Neutrophil (primary cell): ENCODE measurements at regions not wholly inside any gene's neighbourhood (a gene's known extent, or its start where the extent isn't known, plus 50 kb on each side); places are given as distances from the start of the nearest gene placed in this dataset.

Experiments
- H3K27ac ChIP-seq: fragments of 200-600 bp; sonication (generic); 2 replicates; pipeline ENCODE4 v1.5.1; 2016; ENCODE audit warnings: mild to moderate bottlenecking, moderate library complexity
- H3K27me3 ChIP-seq: fragments of 200-600 bp; sonication (generic); 2 replicates; pipeline ENCODE4 v1.6.0; 2016; ENCODE audit warnings: mild to moderate bottlenecking
- H3K36me3 ChIP-seq: fragments of 200-600 bp; sonication (generic); 2 replicates; pipeline ENCODE4 v1.5.1; 2017
- H3K4me1 ChIP-seq, 2 experiments: fragments of 200-600 bp in 1 of 2; sonication (generic) in 1 of 2; 1 replicate in 1 of 2; 2 replicates in 1 of 2; pipeline versions ENCODE4 v1.5.1 to v1.6.1; 2013 to 2016; ENCODE audit warnings: low read depth in 1 of 2, low read length in 1 of 2, mild to moderate bottlenecking in 1 of 2, moderate library complexity in 1 of 2; ENCODE audit not compliant: control insufficient read depth in 1 of 2, insufficient read depth in 1 of 2
- H3K4me3 ChIP-seq, 2 experiments: fragments of 200-600 bp in 1 of 2; sonication (generic) in 1 of 2; 1 replicate in 1 of 2; 2 replicates in 1 of 2; pipeline ENCODE4 v1.5.1; 2013 to 2016; ENCODE audit warnings: low read depth in 1 of 2, low read length in 1 of 2, mild to moderate bottlenecking in 1 of 2, moderate library complexity in 1 of 2
- H3K9me3 ChIP-seq: fragments of 200-600 bp; sonication (generic); 2 replicates; pipeline ENCODE4 v1.5.1; 2016
- TF ChIP-seq, protein P1 (sequence below): fragments of 200-600 bp; sonication (generic); IDR thresholded peaks from 2 replicates; pipeline ENCODE4 v1.5.1; 2016; ENCODE audit warnings: antibody characterized with exemption

DNA sequence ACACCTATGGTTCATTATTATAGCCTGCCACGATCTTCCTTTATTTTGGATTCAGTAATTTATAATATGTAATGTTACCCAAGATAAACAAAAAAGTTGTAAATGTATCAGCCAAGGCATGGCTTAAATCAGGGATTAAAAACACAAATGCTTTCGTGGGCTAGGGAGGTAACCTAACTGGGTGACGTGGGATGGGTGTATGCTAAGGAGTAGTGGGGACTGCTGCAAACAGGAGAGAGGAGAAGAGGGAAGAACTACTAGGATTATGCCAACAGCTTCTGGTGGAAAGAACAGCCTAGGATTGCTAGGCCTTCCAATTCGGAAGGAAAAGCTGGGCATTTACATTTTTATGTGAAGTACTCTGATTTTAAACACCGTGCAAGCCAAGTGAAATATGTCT is 244.8 kb upstream of the POU3F2 start:
- Histone ChIP-seq H3K27me3 (no peaks in the 10 kb centered on the region), H3K4me3 (no peak overlapping the region), H3K27ac (no peak overlapping the region), H3K36me3 (no peaks in the 10 kb centered on the region), H3K4me1 (no peaks in the 10 kb centered on the region), H3K9me3 (no peaks in the 10 kb centered on the region)
- TF ChIP-seq, protein P1, sequence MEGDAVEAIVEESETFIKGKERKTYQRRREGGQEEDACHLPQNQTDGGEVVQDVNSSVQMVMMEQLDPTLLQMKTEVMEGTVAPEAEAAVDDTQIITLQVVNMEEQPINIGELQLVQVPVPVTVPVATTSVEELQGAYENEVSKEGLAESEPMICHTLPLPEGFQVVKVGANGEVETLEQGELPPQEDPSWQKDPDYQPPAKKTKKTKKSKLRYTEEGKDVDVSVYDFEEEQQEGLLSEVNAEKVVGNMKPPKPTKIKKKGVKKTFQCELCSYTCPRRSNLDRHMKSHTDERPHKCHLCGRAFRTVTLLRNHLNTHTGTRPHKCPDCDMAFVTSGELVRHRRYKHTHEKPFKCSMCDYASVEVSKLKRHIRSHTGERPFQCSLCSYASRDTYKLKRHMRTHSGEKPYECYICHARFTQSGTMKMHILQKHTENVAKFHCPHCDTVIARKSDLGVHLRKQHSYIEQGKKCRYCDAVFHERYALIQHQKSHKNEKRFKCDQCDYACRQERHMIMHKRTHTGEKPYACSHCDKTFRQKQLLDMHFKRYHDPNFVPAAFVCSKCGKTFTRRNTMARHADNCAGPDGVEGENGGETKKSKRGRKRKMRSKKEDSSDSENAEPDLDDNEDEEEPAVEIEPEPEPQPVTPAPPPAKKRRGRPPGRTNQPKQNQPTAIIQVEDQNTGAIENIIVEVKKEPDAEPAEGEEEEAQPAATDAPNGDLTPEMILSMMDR = no peak

DNA sequence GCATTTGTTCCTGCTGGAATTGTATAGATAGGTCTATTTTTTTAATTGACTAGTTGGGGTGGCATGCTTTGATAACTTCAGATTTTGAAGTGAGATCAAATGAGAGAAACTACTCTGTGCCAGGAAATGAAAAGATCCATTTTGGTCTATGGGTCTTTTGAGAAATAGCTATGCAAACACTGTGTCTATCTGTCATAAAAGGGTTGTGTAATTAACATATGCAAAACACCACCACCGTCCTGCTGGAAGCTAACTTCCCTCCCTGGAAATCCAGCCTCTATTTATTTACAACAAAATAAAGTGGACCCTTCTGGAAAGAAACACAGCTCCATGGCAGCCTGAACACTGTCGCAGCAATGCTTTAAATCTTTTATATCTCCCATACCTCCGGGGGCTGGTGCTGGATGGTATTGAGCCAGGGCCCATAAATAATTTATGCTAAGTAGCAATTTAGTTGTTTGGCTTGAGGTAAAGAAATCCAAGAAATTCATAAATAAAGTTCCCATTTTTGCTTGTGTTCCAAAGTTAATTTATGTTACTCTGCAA is 244.2 kb upstream of the POU3F2 start:
- H3K27ac ChIP-seq = no peak overlapping the region
- no peaks in the 10 kb centered on the region for H3K4me1 ChIP-seq
- no peaks in the 10 kb centered on the region for H3K27me3 ChIP-seq
- TF ChIP-seq, protein P1 = no peak
- H3K4me3 ChIP-seq = no peak overlapping the region
- H3K36me3 ChIP-seq = no peaks in the 10 kb centered on the region
- no peaks in the 10 kb centered on the region for H3K9me3 ChIP-seq

DNA sequence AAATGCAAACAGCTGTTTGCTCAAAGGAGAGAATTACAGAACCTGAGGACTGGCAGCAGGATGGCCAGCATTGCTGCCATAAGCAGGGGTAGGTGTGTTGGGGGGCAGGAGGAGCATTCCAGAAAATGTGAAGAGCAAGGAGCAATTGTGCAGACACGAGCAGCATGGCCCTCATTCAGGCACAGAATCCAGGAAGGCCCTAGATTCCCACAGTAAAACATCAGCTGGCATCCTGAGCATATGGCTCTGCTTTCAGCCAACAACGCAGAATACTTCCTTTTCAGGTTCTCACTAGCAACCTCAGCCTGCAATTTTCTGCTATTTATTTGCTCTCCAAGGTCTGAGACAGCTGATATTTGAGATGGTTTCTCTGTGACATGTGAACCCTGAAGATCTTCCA is 243.4 kb upstream of the POU3F2 start:
- Histone ChIP-seq H3K4me3 (no peak overlapping the region), H3K27me3 (no peaks in the 10 kb centered on the region), H3K27ac (no peak overlapping the region), H3K4me1 (no peaks in the 10 kb centered on the region), H3K36me3 (no peaks in the 10 kb centered on the region), H3K9me3 (no peaks in the 10 kb centered on the region)
- TF ChIP-seq, protein P1 = no peak

DNA sequence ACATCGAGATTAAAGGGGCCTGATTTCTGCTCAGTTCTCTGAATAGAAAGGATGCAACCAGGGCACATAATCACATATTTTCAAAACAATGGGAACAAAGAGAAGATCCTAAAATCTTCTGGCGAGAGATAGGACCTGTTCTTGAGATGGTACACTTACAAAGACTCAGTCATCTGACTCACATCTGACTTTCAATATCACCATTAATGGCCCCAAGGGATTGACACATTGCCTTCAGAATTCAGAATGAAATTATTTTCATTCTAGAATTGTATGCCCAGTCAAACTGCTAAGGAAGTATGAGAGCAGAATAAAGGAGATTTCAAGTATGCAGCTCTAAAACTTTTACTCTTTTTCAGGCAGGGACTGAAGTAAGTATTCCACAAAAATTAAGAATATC is 240.7 kb upstream of the POU3F2 start:
- H3K27me3 ChIP-seq = no peaks in the 10 kb centered on the region
- H3K4me3 ChIP-seq = no peak overlapping the region
- no peaks in the 10 kb centered on the region for H3K36me3 ChIP-seq
- TF ChIP-seq, protein P1 = no peak
- no peak overlapping the region for H3K27ac ChIP-seq
- H3K9me3 ChIP-seq = no peaks in the 10 kb centered on the region
- no peaks in the 10 kb centered on the region for H3K4me1 ChIP-seq

DNA sequence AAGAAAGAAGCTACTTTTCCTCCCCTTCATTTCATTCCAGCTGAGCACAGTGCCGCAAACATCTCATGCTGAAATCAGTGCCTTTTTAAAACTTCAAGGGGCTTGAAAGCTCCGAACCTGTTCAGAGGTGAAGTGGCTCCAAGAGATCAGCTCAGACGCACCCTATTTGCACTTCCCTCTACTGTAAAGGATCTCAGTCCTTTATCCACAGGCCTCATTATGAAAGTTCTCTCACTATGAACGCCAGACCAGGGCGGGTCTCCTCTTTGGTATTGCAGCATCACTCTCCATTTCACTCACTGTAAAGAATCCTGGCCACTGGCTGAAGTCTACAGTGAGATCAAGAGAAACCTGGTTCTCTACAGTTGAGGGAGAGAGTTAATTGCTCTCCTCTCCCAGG is 232.7 kb upstream of the POU3F2 start:
- Histone ChIP-seq H3K36me3 (no peaks in the 10 kb centered on the region), H3K4me3 (no peak overlapping the region), H3K27ac (no peak overlapping the region), H3K9me3 (no peaks in the 10 kb centered on the region), H3K27me3 (no peaks in the 10 kb centered on the region), H3K4me1 (no peaks in the 10 kb centered on the region)
- TF ChIP-seq, protein P1 = no peak

DNA sequence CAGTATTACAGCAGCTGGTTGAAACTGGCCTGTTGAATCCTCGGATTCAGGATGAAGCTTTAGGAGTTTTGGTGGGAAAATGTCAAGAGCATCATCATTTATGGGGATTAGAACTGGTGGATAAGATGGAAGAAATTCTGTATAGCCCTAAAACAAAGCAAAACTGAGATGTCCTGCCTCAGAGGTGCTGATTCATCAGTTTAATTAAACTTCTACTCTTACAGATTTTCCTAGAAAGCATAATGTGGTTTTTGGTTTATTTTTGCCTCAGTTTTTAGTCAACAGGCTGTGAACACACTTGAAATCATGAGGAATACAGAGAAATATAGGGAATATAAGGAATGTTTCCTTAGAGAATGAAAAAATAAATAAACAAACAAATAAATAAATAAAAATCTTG is 228.7 kb upstream of the POU3F2 start:
- TF ChIP-seq, protein P1 = no peak
- no peaks in the 10 kb centered on the region for H3K4me1 ChIP-seq

More for the DNA sequence above, 228.7 kb upstream of the POU3F2 start:
- no peak overlapping the region for H3K4me3 ChIP-seq
- no peaks in the 10 kb centered on the region for H3K27me3 ChIP-seq
- H3K9me3 ChIP-seq = no peaks in the 10 kb centered on the region
- no peak overlapping the region for H3K27ac ChIP-seq
- H3K36me3 ChIP-seq = no peaks in the 10 kb centered on the region
